ENCODE measurements at regions not wholly inside any gene's neighbourhood (a gene's known extent, or its start where the extent isn't known, plus 50 kb on each side); places are given as distances from the start of the nearest gene placed in this dataset.
A peak's percentile ranks its signal among the peaks of the same experiment; 100 is the strongest.
"Not testable (repeated sequence)": the region's sequence is repeated elsewhere in the genome, so short reads cannot be mapped to it uniquely, and the experiment has no call there.

DNA sequence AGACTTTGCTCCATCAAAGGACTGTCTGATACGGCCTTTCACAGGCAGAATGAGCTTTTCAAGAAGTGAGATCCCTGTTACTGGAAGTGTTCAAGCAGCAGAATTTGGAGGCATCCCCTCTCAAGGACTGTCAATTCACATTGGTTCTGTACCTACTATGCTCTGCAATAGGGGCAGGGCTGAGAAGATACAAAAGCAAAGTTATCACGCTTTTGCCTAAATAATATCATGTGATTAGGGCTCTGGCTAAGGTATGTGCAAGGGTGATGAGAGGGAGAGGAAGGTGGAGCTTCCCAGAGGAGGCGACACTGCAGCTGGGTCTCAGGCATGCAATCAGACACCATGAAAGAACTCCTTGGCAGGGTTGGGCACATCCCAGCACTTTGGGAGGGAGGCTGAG lies 80.2 kb upstream of the PIM1 start:
- Histone ChIP-seq H3K9me3 (no peaks in the 10 kb centered on the region), H3K36me3 (no peaks in the 10 kb centered on the region), H3K4me1 (peaks cover 0 to 27% (median 10%) of the 10 kb centered on the region in 6 donors), H3K4me3 (no peak overlapping the region), H3K27me3 (replicated peaks in 1 of 7) (no peaks in the 10 kb centered on the region), H3K27ac (peak overlapping the region in 1 of 8 donors; percentile 52)
- no peak for DNase-seq
- intact Hi-C loops (cut with DNase I; ENCODE audit: low total_unique reads): no loop called here
- TF ChIP-seq POLR2A (IDR thresholded peaks at IDR 0.05): no peak
- TF ChIP-seq POLR2AphosphoS5 (IDR thresholded peaks at IDR 0.05): no peak
- TF ChIP-seq, protein P1, sequence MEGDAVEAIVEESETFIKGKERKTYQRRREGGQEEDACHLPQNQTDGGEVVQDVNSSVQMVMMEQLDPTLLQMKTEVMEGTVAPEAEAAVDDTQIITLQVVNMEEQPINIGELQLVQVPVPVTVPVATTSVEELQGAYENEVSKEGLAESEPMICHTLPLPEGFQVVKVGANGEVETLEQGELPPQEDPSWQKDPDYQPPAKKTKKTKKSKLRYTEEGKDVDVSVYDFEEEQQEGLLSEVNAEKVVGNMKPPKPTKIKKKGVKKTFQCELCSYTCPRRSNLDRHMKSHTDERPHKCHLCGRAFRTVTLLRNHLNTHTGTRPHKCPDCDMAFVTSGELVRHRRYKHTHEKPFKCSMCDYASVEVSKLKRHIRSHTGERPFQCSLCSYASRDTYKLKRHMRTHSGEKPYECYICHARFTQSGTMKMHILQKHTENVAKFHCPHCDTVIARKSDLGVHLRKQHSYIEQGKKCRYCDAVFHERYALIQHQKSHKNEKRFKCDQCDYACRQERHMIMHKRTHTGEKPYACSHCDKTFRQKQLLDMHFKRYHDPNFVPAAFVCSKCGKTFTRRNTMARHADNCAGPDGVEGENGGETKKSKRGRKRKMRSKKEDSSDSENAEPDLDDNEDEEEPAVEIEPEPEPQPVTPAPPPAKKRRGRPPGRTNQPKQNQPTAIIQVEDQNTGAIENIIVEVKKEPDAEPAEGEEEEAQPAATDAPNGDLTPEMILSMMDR (IDR thresholded peaks at IDR 0.05 in 8 of 11, conservative IDR thresholded peaks at IDR 0.05 in 3 of 11): no peak
- 94 to 97% (median 94%) methylated on average over 3 of the region's 3 CpGs for WGBS, 5 donors

DNA sequence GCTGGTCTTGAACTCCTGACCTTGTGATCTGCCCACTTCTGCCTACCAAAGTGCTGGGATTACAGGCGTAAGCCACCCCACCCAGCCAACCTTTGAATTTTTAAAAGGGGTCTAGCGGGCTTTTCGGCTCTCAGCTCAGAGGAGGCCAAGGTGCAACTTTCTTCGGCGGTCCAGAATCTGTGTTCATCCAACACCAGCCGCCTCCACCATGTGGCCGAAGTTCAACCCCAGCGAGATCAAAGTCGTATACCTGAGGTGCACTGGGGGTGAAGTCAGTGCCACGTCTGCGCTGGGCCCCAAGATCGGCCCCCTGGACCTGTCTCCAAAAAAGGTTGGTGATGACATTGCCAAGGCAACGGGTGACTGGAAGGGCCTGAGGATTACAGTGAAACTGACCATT lies 78.8 kb upstream of the PIM1 start:
- peaks cover 0 to 24% (median 8%) of the 10 kb centered on the region in 6 donors for H3K4me1 ChIP-seq
- H3K36me3 ChIP-seq; DNase-seq; H3K9me3 ChIP-seq; H3K27ac ChIP-seq; H3K27me3 ChIP-seq (replicated peaks in 1 of 7); intact Hi-C loops (cut with DNase I; ENCODE audit: low total_unique reads); H3K4me3 ChIP-seq: not testable (repeated sequence)
- 93 to 98% (median 96%) methylated on average over 13 of the region's 13 CpGs for whole genome bisulfite sequencing, 5 donors

DNA sequence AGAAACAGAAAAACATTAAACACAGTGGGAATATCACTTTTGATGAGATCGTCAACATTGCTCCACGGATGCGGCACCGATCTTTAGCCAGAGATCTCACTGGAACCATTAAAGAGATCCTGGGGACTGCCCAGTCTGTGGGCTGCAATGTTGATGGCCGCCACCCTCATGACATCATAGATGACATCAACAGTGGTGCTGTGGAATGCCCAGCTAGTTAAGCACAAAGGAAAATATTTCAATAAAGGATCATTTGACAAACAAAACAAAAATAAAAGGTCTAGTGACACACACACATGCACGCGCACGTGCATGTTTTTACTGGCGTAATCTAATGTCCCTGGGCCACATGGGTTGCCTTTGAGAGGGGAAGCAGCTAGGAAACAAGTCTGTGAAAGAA lies 78.4 kb upstream of the PIM1 start:
- H3K4me1 ChIP-seq: peaks cover 0 to 29% (median 8%) of the 10 kb centered on the region in 6 donors
- DNase-seq; H3K36me3 ChIP-seq; H3K9me3 ChIP-seq; H3K27ac ChIP-seq; H3K4me3 ChIP-seq; intact Hi-C loops (cut with DNase I; ENCODE audit: low total_unique reads); H3K27me3 ChIP-seq (replicated peaks in 1 of 7): not testable (repeated sequence)
- WGBS, 5 donors: 90 to 96% (median 94%) methylated on average over 9 of the region's 9 CpGs

DNA sequence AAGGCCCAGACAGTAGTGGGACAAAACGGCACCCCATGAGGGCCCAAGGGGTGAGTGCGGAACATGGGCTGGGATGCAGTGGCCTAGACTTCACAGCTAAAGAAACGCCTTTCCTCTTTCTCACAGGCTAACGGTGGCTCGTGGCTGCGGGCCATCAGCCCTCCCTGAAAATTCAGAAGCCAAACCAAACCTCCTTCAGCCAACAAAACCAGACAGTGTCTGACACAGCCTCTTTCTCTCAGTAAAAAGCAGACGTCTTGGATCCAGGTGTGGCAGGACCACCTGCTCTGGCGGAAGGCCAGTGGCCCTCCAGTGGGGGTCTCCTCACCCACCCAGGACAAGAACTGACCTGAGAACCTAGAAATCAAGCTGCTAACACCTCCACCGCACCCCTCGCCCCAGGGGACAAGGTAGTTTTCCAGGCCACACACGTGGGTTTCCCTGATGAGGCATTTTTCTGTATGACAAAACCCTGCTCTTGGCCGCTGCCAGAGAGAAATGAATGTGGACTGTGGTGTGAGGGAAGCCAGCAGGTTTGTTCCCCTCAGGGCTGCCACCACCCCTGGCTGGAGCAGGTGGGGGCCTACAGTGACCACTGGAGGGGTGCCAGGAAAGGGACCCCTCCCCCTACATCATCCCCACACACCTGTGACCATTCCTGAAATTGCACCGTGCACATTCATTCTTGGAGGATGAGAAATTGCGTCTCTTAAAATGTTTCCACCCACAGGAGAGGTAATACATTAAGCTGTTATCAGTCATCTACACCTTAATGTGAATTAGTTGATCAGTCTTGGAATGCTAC lies 76.8 kb upstream of the PIM1 start:
- Histone ChIP-seq H3K9me3 (no peaks in the 10 kb centered on the region), H3K4me1 (peaks cover 0 to 29% (median 8%) of the 10 kb centered on the region in 6 donors), H3K36me3 (no peaks in the 10 kb centered on the region), H3K27ac (no peak overlapping the region), H3K27me3 (replicated peaks in 1 of 7) (no peaks in the 10 kb centered on the region), H3K4me3 (no peak overlapping the region)
- no peak for DNase-seq
- TF ChIP-seq, protein P1 (IDR thresholded peaks at IDR 0.05 in 8 of 11, conservative IDR thresholded peaks at IDR 0.05 in 3 of 11): no peak
- TF ChIP-seq POLR2A (IDR thresholded peaks at IDR 0.05): no peak
- no peak for TF ChIP-seq POLR2AphosphoS5 (IDR thresholded peaks at IDR 0.05)
- WGBS, 5 donors: 81 to 94% (median 83%) methylated on average over 14 of the region's 14 CpGs
- intact Hi-C loops (cut with DNase I; ENCODE audit: low total_unique reads): no loop called here

DNA sequence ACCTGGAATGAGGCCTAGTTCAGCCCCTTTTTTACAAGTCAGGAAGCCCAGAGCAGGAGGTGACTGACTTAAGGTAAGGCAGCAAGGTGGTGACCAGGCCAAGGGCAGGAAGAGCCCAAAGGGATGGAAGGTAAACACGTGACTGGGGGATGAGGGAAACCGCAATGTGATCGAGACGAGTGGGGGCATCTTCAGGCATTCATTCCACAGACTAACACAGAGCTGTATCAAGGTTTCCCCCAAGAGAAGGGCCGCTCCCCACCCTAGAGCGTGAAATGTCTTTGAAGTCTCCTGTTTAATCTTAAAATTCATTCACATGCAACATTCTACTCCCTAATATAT lies 76.3 kb upstream of the PIM1 start:
- Histone ChIP-seq H3K4me3 (no peak overlapping the region), H3K27me3 (replicated peaks in 1 of 7) (no peaks in the 10 kb centered on the region), H3K4me1 (peaks cover 0 to 29% (median 8%) of the 10 kb centered on the region in 6 donors), H3K36me3 (no peaks in the 10 kb centered on the region), H3K9me3 (no peaks in the 10 kb centered on the region), H3K27ac (no peak overlapping the region)
- no peak for TF ChIP-seq POLR2AphosphoS5 (IDR thresholded peaks at IDR 0.05)
- TF ChIP-seq, protein P1 (IDR thresholded peaks at IDR 0.05 in 8 of 11, conservative IDR thresholded peaks at IDR 0.05 in 3 of 11): no peak
- intact Hi-C loops (cut with DNase I; ENCODE audit: low total_unique reads): no loop called here
- WGBS, 5 donors: 68 to 80% (median 78%) methylated on average over 6 of the region's 6 CpGs
- no peak for DNase-seq
